RWPE1 (cell line): ENCODE measurements at regions not wholly inside any gene's neighbourhood (a gene's known extent, or its start where the extent isn't known, plus 50 kb on each side); places are given as distances from the start of the nearest gene placed in this dataset.
"Not testable (repeated sequence)": the region's sequence is repeated elsewhere in the genome, so short reads cannot be mapped to it uniquely, and the experiment has no call there.

ENCODE experiments used
- CTCF ChIA-PET: fragments of 350-600 bp; sonication (Branson Sonifier 250); formaldehyde crosslinking; extraction: SDS; loops from one replicate; lab custom pipeline; 2021; lab: Yijun Ruan, JAX
- POLR2A ChIA-PET: fragments of 400-600 bp; formaldehyde crosslinking; extraction: SDS; loops from one replicate; lab custom pipeline; 2020; ENCODE audit warnings: antibody characterized with exemption; ENCODE audit not compliant: low non-redundant PET; lab: Yijun Ruan, JAX
- DNase-seq: peaks from one replicate; pipeline ENCODE4 v3.0.0; 2012; ENCODE audit warnings: low spot score
- H3K27ac ChIP-seq: fragments of 450-650 bp; 2 replicates; pipeline ENCODE4 v1.5.1; 2017
- TF ChIP-seq, protein P1 (sequence below): fragments of 450-650 bp; conservative IDR thresholded peaks from 2 replicates; pipeline ENCODE4 v1.5.1; 2017; ENCODE audit warnings: low read depth, mild to moderate bottlenecking

DNA sequence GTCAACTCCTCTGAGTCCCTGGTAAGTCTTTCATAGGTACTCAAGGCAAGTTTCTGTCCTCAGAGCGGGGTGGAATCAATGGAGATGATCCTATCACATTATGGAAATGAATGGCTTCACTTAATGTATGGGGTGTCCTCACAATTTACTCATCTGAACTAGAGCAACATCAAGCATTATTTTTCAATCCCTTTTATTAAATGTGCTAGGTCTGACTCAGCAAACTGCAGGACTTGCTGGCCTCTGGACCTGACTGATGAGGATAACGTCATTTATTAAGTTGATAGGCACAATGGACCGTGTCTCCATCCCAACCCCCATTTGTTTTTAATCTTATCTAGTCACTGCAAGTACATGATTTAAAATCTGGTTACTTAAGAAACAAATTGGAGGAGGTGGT lies 259.2 kb downstream of the NUF2 start:
- ChIA-PET POLR2A (no interaction called here), CTCF (no interaction called here)
- no peak overlapping the region for H3K27ac ChIP-seq
- no peak for DNase-seq
- TF ChIP-seq, protein P1, sequence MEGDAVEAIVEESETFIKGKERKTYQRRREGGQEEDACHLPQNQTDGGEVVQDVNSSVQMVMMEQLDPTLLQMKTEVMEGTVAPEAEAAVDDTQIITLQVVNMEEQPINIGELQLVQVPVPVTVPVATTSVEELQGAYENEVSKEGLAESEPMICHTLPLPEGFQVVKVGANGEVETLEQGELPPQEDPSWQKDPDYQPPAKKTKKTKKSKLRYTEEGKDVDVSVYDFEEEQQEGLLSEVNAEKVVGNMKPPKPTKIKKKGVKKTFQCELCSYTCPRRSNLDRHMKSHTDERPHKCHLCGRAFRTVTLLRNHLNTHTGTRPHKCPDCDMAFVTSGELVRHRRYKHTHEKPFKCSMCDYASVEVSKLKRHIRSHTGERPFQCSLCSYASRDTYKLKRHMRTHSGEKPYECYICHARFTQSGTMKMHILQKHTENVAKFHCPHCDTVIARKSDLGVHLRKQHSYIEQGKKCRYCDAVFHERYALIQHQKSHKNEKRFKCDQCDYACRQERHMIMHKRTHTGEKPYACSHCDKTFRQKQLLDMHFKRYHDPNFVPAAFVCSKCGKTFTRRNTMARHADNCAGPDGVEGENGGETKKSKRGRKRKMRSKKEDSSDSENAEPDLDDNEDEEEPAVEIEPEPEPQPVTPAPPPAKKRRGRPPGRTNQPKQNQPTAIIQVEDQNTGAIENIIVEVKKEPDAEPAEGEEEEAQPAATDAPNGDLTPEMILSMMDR, result no peak

DNA sequence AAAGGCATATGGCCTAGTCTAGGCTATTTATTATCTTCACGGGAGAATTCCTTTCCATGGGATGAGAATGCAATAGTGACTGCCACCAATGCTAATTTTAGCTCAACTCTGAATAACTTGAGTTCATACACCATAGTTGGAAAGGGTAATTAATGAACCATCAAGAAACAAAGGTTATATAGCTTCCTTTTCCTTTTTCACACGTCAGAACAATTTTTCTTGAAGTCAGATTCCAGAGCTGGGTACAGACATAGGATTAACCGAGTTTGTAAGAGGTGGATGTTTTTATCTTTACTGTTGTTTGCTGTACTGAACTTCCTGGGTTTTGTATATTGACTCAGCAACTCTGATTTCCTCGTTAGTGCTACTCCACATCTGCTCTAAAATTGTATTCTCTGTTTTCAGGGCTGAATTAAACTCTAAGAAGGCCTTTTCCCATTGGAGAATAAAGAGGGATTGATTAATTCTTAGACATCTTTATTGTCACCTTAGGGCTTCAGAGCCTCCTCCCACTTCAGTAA lies 262.0 kb downstream of the NUF2 start:
- CTCF ChIA-PET, result no interaction called here
- TF ChIP-seq, protein P1, result no peak
- POLR2A ChIA-PET, result no interaction called here
- no peak overlapping the region for H3K27ac ChIP-seq
- DNase-seq, result no peak

DNA sequence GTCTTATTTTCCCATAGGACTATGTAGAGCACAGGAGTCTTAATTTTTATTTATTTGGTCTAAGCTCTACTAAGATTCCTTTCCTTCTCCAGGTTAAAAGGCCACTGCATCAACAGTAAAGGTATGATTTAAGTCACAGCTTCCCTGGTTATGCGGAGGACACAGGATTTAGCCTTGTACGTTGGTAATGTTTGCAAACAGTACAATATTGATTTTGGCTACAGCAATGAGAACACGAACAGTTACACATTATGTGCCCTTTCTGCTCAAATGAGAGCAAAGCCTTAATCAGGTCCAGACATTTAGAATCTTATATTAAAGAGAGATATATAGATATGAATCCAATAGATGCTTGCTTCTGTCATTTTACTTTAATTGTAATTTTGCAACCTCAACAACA lies 264.0 kb downstream of the NUF2 start:
- no peak for DNase-seq
- ChIA-PET POLR2A (no interaction called here), CTCF (no interaction called here)
- no peak overlapping the region for H3K27ac ChIP-seq
- TF ChIP-seq, protein P1, result no peak

DNA sequence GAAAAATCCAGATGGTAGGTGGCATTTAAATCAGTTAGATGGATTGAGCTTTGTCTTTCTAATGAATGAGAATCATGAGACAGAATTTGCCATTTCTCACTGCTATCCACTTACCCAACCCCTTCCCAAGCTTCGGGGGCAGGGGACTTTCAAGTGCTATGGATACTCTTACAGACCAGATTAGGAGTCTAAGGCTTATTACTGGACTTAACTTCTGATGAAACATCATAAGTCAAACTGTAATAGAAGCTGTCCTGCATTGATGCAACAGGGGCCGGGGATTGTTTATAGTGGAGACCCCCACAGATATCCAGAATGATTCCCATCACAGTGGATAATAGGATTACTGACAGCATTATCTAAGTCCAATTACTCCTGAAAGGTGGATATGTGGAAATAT lies 267.0 kb downstream of the NUF2 start:
- CTCF ChIA-PET, result no interaction called here
- DNase-seq, result no peak
- POLR2A ChIA-PET, result no interaction called here
- no peak overlapping the region for H3K27ac ChIP-seq
- TF ChIP-seq, protein P1, result no peak

DNA sequence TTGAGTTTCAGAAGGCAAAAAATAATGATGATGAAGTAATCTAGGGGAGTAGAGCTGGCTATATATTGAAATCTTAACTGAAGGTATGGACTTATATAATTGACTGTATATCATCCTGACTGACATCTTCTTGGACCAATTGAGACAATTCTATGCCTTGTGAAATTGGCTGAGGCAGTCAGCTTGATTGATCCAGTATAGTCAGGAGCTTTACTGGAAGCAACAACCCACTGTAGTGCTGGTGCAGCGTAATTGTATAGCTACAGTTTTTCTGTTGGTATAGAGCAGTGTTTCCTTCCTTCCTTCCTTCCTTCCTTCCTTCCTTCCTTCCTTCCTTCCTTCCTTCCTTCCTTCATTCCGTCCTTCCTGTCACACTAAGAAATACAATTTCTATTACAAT lies 268.0 kb downstream of the NUF2 start:
- no peak overlapping the region for H3K27ac ChIP-seq
- ChIA-PET CTCF (no interaction called here), POLR2A (no interaction called here)
- DNase-seq, result no peak
- TF ChIP-seq, protein P1, result no peak

DNA sequence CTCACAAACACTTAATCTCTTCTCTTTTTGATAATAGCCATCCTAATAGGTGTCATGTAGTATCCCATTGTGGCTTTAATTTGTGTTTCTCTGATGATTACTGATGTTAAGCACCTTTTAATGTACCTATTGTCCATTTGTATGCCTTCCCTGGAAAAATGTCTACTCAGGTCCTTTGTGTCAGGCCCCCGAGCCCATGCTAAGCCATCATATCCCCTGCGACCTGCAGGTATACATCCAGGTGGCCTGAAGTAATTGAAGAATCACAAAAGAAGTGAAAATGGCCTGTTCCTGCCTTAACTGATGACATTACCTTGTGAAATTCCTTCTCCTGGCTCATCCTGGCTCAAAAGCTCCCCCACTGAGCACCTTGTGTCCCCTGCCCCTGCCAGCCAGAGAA lies 269.4 kb downstream of the NUF2 start:
- POLR2A ChIA-PET, H3K27ac ChIP-seq, DNase-seq, CTCF ChIA-PET: not testable (repeated sequence)

DNA sequence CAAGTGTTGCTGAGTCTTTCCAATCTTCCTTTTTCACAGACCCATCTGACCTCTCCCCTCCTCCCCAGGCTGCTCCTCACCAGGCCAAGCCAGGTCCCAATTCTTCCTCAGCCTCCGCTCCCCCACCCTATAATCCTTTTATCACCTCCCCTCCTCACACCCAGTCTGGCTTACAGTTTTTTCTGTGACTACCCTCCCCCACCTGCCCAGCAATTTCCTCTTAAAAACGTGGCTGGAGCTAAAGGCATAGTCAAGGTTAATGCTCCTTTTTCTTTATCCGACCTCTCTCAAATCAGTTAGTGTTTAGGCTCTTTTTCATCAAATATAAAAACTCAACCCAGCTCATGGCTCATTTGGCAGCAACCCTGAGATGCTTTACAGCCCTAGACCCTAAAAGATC lies 270.9 kb downstream of the NUF2 start:
- H3K27ac ChIP-seq, POLR2A ChIA-PET, DNase-seq: not testable (repeated sequence)
- CTCF ChIA-PET, result interaction anchor here (0.7 kb wide), 1 partner anchor 101 kb away, joined by 3 read pairs; no protein-coding TSS in a partner anchor

DNA sequence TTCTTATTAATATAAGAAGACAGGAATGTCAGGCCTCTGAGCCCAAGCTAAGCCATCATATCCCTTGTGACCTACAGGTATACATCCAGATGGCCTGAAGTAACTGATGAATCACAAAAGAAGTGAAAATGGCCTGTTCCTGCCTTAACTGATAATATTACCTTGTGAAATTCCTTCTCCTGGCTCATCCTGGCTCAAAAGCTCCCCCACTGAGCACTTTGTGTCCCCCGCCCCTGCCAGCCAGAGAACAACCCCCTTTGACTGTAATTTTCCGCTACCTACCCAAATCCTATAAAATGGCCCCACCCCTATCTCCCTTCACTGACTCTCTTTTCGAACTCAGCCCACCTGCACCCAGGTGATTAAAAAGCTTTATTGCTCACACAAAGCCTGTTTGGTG lies 274.4 kb downstream of the NUF2 start:
- CTCF ChIA-PET, POLR2A ChIA-PET, DNase-seq, H3K27ac ChIP-seq: not testable (repeated sequence)
